ENCODE measurements at regions not wholly inside any gene's neighbourhood (a gene's known extent, or its start where the extent isn't known, plus 50 kb on each side); places are given as distances from the start of the nearest gene placed in this dataset.

DNA sequence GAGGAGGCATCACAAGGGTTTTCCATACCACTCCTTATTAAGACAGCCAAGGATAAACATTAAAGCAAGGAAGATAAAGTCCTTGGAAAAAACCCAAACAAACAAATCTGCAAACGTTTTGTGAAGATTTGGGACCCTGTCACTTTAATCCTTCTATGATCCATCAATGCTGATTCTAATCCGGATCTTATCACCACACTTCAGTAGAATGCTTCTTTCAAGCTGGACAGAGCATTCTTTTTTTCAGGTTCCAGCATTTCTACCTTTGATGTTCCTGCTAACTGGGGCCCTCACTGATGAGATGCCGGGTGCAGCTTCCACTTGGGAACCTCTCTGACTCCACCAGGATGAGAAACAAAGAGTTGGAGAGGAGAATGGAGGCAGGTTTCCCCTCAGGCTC, 132.8 kb upstream of the SHB start:
- DNase-seq: no peak
- Histone ChIP-seq H3K27me3 (peaks cover 0 to 5% of the 10 kb centered on the region in 2 donors), H3K27ac (no peak overlapping the region), H3K4me3 (no peak overlapping the region), H3K9me3 (no peaks in the 10 kb centered on the region), H3K36me3 (no peaks in the 10 kb centered on the region), H3K4me1 (no peaks in the 10 kb centered on the region)
- intact Hi-C loops (cut with DNase I; ENCODE audit: low total_unique reads): loop anchor here (10.0 kb wide), 1 partner anchor 1567 kb away; no protein-coding TSS in a partner anchor
- TF ChIP-seq, protein P1, sequence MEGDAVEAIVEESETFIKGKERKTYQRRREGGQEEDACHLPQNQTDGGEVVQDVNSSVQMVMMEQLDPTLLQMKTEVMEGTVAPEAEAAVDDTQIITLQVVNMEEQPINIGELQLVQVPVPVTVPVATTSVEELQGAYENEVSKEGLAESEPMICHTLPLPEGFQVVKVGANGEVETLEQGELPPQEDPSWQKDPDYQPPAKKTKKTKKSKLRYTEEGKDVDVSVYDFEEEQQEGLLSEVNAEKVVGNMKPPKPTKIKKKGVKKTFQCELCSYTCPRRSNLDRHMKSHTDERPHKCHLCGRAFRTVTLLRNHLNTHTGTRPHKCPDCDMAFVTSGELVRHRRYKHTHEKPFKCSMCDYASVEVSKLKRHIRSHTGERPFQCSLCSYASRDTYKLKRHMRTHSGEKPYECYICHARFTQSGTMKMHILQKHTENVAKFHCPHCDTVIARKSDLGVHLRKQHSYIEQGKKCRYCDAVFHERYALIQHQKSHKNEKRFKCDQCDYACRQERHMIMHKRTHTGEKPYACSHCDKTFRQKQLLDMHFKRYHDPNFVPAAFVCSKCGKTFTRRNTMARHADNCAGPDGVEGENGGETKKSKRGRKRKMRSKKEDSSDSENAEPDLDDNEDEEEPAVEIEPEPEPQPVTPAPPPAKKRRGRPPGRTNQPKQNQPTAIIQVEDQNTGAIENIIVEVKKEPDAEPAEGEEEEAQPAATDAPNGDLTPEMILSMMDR (IDR thresholded peaks at IDR 0.05): no peak

DNA sequence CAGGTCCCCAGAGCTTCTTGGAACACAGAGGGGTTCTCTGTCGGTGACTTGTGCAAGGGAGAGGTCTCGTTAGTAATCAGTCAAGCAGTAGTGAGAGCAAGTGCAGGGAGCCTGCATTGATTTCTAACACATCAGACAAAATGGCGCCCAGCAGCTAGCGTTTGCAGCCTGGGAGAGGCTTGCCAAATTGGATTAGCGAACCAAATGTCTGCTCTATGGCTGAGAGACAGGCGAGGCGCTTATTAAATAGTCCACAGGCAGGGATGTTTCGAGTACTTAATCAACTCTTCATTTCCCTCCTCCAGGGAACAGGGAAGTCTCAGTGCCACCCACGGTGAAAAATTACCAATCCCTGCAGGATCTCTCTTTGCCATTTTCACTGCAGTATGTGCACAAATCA, 131.4 kb upstream of the SHB start:
- TF ChIP-seq, protein P1 (IDR thresholded peaks at IDR 0.05): no peak
- Histone ChIP-seq H3K4me1 (no peaks in the 10 kb centered on the region), H3K4me3 (no peak overlapping the region), H3K9me3 (no peaks in the 10 kb centered on the region), H3K27ac (no peak overlapping the region), H3K27me3 (peaks cover 0 to 5% of the 10 kb centered on the region in 2 donors), H3K36me3 (no peaks in the 10 kb centered on the region)
- no peak for DNase-seq
- intact Hi-C loops (cut with DNase I; ENCODE audit: low total_unique reads): loop anchor here (10.0 kb wide), 1 partner anchor 1566 kb away; no protein-coding TSS in a partner anchor

DNA sequence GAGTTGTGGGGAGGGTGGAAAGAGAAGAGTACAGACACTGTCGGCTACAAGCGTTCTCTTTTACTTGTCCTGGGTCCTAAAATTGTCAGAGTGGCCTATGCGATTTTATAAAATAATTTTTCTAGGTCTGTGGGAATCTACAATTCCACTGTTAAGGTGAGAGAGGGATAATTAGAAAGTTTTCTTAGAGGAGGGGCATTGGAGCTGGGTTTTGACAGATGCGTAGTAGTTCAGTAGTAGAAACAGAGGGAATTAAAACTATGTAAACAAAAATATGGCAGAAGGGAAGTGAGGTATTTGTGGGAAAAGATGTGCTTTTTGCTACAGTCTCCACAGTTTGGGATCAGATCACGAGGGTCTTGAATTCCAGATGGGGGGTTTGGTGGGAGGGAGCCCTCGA, 129.1 kb upstream of the SHB start:
- intact Hi-C loops (cut with DNase I; ENCODE audit: low total_unique reads): no loop called here
- Histone ChIP-seq H3K27ac (no peak overlapping the region), H3K4me1 (no peaks in the 10 kb centered on the region), H3K9me3 (no peaks in the 10 kb centered on the region), H3K27me3 (peaks cover 0 to 5% of the 10 kb centered on the region in 2 donors), H3K36me3 (no peaks in the 10 kb centered on the region), H3K4me3 (no peak overlapping the region)
- DNase-seq: no peak
- TF ChIP-seq, protein P1 (IDR thresholded peaks at IDR 0.05): no peak

DNA sequence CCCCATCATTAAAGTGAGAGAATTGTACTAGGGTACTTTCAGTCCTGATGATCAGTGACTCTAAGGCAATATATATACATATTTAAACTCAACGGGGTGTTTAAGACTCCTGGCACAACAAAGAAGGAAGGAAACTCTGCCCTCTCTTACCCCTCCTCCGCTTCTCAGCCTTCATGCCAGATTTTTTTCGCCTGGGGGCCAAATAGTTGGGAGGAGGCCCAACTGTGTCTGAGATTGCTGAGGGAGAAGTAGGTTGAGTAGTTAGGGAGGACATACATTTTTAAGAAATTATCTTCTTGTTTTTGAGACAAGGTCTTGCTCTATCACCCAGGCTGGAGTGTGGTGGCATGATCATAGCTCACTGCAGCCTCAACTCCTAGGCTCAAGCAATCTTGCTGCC, 127.7 kb upstream of the SHB start:
- H3K27ac ChIP-seq: no peak overlapping the region
- intact Hi-C loops (cut with DNase I; ENCODE audit: low total_unique reads): no loop called here
- H3K36me3 ChIP-seq: no peaks in the 10 kb centered on the region
- TF ChIP-seq, protein P1 (IDR thresholded peaks at IDR 0.05): no peak
- peaks cover 0 to 5% of the 10 kb centered on the region in 2 donors for H3K27me3 ChIP-seq
- H3K4me3 ChIP-seq: no peak overlapping the region
- no peaks in the 10 kb centered on the region for H3K9me3 ChIP-seq
- DNase-seq: no peak
- no peaks in the 10 kb centered on the region for H3K4me1 ChIP-seq

DNA sequence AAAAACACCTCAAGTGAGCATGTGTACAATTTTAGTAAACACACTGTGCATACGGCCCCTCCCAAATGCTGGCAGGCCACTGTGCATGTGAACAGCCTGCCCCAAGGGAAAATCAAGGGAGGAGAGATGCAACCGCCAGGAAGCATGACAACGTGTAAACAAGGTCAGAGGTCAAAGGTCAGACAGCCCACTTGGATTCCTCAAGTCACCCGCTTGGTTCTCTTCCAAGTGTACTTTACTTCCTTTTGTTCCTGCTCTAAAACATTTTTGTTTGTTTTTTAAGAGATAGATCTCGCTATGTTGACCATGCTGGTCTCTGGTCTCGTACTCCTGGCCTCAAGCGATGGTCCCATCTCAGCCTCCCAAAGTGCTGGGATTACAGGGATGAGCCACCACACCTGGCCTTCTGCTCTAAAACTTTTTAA, 126.7 kb upstream of the SHB start:
- Histone ChIP-seq H3K27me3 (peaks cover 0 to 5% of the 10 kb centered on the region in 2 donors), H3K36me3 (no peaks in the 10 kb centered on the region), H3K9me3 (no peaks in the 10 kb centered on the region), H3K4me3 (no peak overlapping the region), H3K4me1 (no peaks in the 10 kb centered on the region), H3K27ac (no peak overlapping the region)
- DNase-seq: no peak
- intact Hi-C loops (cut with DNase I; ENCODE audit: low total_unique reads): no loop called here
- TF ChIP-seq, protein P1 (IDR thresholded peaks at IDR 0.05): no peak

DNA sequence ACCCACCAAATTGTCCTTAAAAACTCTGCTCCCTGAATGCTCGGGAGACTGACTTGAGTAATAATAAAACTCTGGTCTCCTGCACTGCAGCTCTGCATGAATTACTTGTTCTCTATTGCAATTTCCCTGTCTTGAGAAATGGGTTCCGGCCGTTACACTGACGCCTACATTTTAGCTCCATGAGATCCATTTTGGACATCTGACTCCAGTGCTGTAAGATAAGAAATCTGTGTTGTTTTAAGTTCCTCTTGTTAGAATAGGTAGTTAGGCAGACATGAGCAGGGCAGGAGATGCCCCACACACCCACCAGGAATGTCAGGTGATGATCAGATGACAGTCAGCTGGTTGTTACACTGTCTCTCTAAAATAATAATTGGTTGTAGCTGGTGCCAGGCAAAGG, 125.8 kb upstream of the SHB start:
- intact Hi-C loops (cut with DNase I; ENCODE audit: low total_unique reads): no loop called here
- H3K27ac ChIP-seq: no peak overlapping the region
- DNase-seq: no peak
- TF ChIP-seq, protein P1 (IDR thresholded peaks at IDR 0.05): no peak
- H3K36me3 ChIP-seq: no peaks in the 10 kb centered on the region
- no peak overlapping the region for H3K4me3 ChIP-seq
- H3K27me3 ChIP-seq: peaks cover 0 to 5% of the 10 kb centered on the region in 2 donors
- H3K9me3 ChIP-seq: no peaks in the 10 kb centered on the region
- no peaks in the 10 kb centered on the region for H3K4me1 ChIP-seq

All from tibial artery (tissue), 4 donors.